ENCODE measurements at regions not wholly inside any gene's neighbourhood (a gene's known extent, or its start where the extent isn't known, plus 50 kb on each side); places are given as distances from the start of the nearest gene placed in this dataset.
"Not testable (repeated sequence)": the region's sequence is repeated elsewhere in the genome, so short reads cannot be mapped to it uniquely, and the experiment has no call there.

- TF ChIP-seq GLIS3 (CRISPR knock-in tag; IDR thresholded peaks at IDR 0.05); TOX (CRISPR knock-in tag; IDR thresholded peaks at IDR 0.05; ENCODE audit: borderline replicate concordance); OSR1 (CRISPR knock-in tag; IDR thresholded peaks at IDR 0.05); POU6F1 (CRISPR knock-in tag; IDR thresholded peaks at IDR 0.05; ENCODE audit: borderline replicate concordance, low read depth); CREB5 (CRISPR knock-in tag; IDR thresholded peaks at IDR 0.05; ENCODE audit: low read depth); ZNF70 (CRISPR knock-in tag; IDR thresholded peaks at IDR 0.05); PATZ1 (CRISPR knock-in tag; IDR thresholded peaks at IDR 0.05; ENCODE audit: borderline replicate concordance); ZNF8 (CRISPR knock-in tag; IDR thresholded peaks at IDR 0.05); CSRNP3 (CRISPR knock-in tag; IDR thresholded peaks at IDR 0.05); RARB (CRISPR knock-in tag; IDR thresholded peaks at IDR 0.05); ZFP3 (CRISPR knock-in tag; IDR thresholded peaks at IDR 0.05); PPARA (CRISPR knock-in tag; IDR thresholded peaks at IDR 0.05; ENCODE audit: borderline replicate concordance); ISL1 (CRISPR knock-in tag; IDR thresholded peaks at IDR 0.05); ZFP30 (CRISPR knock-in tag; IDR thresholded peaks at IDR 0.05): not testable (repeated sequence)
Observed at GRCh38 chr1:144539191-144539960, 53.3 kb upstream of the PPIAL4F start.
